HG02970 (cell line): ENCODE measurements at regions not wholly inside any gene's neighbourhood (a gene's known extent, or its start where the extent isn't known, plus 50 kb on each side); places are given as distances from the start of the nearest gene placed in this dataset.
"Not testable (repeated sequence)": the region's sequence is repeated elsewhere in the genome, so short reads cannot be mapped to it uniquely, and the experiment has no call there.

Experiments
- ATAC-seq: cut with Tn5 transposase; IDR thresholded peaks from one replicate; pipeline ENCODE4 v1.9.1; 2021; ENCODE audit warnings: mild to moderate bottlenecking, moderate library complexity, moderate number of reproducible peaks; ENCODE audit not compliant: unreplicated experiment, low FRiP score

DNA sequence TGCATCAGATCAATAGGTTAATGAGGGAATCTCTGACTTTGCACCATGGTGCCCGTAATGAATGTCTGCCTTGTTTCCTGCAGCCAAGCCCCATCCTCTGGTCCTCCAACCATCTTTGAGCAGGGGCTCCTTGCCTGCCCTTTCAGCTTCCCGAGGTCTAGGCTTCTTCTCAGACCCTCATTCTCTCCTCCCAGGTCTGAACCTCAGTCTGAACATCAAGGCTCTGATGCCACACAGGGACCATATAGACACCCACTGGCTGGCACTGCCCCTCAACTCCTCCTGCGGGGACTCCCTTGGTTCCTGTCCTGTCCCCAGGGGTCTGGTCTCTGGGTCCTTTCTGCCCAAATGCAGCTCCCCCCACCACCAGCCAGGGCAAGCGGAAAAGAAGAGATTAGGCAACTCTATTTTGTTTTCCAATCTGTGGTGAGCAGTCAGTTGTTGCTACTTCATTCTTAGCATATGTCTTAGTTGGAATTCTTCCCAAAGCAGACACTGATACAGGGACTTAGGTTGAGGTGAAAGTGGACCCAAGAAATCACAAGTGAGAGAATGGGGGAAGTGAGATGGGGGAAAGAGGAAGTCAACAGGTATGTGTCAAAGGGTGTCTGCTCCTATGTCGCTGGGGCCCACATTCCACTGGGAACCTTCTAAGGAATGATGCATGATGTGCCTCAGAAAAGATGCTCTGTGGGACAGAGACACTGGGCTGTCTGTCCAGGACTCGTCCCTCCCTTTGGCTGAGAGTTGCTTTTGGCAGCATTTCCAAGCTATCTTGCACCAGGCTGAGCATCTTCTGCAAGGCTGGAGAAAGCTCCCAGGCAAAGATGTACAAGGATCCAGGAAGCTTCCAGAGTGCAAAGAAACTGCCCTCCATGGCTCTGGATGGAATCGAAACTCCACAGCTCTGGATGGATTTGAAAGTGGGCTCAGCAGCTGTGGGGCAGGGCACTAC lies 1096.5 kb upstream of the TMEM132C start:
- ATAC-seq = no peak

DNA sequence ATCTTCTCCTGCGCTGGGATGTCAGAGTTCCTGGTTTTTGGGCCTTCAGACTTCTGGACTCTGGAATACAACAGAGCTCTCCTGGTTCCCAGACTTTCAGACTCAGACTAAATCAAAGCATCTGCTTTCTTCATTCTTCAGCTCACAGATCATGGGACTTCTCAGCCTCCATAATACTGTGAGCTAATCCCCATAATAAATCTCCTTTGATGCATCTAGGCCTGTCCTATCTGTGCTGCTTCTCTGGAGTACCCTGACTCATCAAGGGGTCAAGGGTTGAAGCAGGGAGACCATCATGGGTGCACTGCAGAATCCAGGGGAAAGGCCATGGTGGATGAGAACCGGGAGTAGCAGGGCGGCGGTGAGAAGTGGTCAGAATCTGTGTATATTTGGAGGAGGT lies 1094.1 kb upstream of the TMEM132C start:
- ATAC-seq = no peak

DNA sequence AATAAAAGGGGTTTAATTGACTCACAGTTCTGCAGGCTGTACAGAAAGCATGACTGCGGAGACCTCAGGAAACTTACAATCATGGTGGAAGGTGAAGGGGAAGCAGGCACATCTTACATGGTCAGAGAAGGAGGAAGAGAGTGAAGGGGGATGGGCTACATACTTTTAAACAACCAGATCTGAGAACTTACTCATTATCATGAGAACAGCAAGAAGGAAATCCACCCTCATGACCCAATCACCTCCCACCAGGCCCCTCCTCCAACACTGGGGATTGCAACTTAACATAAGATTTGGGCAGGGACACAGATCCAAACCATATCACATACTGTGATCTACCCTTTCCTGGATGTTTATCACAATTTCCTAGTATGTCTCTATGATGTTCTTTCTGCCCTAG lies 1093.0 kb upstream of the TMEM132C start:
- not testable (repeated sequence) for ATAC-seq

DNA sequence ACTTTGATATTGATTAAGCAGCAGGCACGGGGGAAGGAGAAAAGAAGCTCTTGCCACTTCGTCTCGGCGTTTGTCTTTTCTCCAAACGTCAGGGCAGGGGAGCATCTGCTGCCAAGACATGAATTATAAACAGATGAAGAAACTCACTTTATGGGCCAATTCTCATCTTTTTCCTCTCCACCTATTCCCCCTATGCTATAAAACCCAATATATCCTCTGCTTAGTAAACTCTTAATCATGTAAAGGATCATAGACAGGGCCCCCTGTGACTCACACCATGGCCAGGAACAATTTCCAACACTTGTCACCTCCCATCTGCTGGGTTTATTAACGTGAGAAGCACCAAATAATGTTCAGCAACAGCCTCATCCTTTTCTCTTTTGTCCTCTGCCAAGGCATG lies 1092.1 kb upstream of the TMEM132C start:
- no peak for ATAC-seq

DNA sequence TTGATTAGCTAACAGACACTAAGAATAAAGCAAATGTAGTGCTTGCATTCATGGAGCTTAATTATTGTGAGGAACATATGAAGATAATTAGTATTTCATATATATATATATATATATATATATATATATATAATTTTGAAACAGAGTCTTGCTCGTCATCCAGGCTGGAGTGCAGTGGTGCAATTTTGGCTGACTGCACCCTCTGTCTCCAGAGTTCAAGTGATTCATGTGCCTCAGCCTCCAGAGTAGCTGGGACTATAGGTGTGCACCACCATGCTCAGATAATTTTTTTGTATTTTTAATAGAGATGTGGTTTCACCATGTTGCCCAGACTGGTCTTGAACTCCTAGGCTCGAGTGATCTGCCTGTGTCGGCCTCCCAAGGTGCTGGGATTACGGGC lies 1091.6 kb upstream of the TMEM132C start:
- ATAC-seq = no peak

DNA sequence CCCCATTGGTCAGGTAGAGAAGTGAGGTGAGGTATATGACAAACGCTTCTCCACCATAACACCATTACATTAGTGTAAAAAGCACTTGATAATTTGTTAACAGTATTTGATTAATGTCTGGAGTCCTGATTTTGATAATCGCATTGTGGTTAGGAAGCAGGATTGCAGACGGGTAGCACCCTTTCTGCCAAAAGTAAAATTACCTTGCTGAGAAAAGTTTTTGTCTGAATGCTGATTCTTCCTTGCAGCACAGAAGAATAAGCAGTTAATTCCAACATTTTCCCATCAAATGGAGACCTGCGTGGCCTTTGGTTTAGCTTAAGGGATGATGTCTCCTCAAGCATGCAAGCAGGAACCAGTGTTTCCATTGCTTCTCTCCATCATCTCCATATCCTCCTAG lies 1090.2 kb upstream of the TMEM132C start:
- ATAC-seq = no peak

DNA sequence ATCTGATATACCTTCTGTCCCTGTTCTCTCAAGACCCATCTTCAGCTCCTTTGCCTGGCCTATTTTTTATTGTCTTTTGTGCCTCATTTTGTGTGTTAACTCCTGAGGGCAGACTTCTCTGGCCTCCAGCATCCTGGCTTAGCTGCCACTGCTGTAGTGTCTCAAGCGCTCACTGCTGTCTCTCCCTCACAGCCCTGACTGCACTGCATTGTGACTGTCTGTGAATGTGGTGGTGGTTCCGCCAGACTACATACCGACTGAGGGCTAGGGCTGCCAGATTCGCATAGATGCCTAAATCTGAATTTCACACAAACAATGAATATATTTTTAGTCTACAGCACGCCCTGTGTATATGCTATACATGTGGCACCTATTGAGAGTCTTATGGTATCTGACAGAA lies 1088.9 kb upstream of the TMEM132C start:
- ATAC-seq = no peak

DNA sequence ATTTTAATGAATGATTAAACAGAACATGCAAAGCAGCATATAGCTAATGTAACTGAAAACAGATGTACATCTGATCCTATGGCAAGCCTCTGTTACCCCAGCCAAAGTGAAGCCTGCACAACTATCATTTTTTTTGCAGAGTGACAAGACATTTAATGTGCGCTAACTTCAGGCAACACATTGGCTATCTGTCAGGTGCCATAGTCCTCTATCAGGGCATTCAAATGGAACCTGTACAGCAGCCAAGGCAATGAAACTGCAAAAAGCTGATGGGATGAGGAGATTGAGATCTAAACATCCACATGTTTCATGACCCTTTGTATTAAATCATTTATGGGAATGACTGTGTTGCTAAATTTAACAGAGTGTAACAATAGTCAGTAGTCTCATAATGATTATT lies 1088.5 kb upstream of the TMEM132C start:
- ATAC-seq = no peak

DNA sequence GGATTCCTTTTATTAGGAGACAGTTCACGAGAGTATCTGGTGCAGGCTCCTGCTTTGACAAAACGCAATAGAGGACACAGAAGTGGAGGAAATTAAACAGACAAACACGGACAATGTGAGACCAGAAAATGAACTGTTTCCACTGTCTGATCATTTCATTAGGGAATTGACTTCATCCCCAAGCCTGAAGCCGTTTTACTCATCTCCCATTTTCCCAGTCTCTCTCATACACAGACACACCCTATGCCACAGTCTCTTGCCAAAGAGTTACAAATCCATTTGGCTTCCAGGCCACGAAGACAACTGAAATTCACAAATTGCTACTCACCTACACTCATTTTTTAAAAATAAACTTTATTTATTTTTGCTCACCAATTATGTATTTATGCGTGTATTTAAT lies 1087.8 kb upstream of the TMEM132C start:
- ATAC-seq = no peak

DNA sequence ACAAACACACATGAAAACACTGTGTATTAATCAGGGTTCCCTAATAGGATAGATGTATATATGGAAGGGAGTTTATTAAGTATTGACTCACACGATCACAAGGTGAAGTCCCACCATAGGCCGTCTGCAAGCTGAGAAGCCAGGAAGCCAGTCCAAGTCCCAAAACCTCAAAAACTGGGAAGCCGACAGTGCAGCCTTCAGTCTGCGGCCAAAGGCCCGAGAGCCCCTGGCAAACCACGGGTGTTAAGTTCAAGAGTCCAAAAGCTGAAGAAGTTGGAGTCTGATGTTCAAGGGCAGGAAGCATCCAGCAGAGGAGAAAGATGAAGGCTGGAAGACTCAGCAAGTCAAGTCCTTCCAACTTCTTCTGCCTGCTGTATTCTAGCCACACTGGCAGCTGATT lies 1085.0 kb upstream of the TMEM132C start:
- no peak for ATAC-seq

DNA sequence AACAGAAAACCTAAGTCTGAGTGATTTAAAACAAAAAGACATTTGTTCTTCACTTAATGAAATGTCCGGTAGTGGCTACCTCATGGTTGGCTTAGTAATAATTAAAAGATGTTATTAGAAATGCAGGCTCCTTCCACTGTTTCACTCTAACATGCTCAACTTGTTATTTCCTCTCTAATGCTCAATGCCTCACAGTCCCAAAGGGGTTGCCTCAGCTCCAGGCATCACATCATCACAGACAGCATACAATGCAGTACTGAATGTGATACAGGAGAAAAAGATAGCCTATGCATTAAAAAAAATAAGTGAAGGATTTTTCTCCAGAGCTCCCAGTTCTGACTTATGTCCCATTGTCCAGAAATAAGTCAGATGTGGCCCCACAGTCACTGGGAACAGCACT lies 1077.0 kb upstream of the TMEM132C start:
- no peak for ATAC-seq

DNA sequence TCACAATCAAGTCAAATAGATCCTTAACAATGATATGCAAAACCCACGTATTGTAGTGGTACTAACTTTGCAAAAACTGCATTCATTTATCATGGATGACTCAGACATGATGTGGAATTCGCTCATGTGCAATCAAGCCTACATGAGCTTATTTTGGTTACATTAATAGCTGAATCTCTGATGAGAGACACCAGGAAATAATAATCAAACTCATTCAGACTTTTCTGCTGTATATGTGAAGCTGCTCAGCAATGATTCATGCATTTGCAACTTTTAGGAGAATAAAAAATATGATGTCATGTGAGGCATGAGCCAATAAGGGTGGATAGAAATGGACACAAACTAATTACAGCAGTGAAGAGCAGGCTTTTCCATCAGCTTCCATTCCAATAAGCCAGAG lies 1075.8 kb upstream of the TMEM132C start:
- no peak for ATAC-seq

DNA sequence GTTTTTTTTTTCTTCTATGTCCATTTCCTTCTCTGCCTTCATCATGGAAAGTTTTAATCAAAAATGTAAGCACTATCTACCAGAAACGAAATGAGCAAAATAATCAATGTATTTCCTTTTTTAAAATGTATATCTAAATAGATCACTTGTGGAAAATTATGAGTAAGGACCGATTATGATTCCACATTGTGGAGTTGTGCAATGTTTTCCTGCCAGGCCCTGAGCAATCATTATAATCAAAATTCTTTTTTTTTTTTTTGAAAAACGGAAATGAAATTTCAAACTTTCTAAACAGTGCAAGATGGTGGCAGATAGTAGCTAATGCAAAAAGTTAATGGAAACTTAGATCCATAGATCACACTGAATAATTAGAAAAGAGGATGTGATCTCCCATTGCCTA lies 1074.6 kb upstream of the TMEM132C start:
- no peak for ATAC-seq

DNA sequence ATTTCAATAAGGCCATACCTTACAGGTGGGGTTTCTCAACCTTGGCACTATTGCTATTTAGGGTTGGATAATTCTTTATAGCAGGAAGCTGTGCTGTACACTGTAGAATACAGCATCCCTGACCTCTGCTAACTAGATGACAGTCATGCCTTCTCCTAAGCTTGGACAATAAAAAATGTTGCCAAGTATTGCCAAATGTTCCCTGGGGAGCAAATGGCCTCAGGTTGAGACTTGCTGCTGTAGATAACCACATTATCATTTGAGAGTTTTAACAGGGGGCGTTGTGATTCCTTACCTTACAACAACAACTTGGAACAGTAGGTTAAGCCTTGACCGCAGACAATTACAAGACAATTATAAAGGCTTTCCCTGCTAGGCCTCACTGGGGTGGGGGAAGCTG lies 1073.6 kb upstream of the TMEM132C start:
- no peak for ATAC-seq

DNA sequence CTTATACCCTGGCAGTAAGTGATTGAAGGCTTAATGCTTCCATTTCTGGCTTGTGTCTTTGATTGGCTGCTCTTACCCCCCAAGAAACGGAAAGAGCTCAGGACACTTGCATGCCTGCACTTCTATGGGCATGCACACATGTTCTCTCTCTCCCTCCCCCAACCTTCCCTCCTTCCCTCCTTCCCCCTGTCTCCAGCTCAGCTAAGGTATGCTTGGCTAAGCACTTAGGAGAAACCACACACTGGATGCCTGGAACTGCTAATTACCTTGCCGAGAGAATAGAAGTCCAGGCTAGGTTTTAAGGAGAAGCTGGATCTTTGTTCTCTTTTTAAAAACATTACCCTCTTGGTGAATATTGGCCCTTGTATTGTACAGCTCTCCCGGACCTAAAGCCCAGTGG lies 1072.8 kb upstream of the TMEM132C start:
- ATAC-seq = no peak

DNA sequence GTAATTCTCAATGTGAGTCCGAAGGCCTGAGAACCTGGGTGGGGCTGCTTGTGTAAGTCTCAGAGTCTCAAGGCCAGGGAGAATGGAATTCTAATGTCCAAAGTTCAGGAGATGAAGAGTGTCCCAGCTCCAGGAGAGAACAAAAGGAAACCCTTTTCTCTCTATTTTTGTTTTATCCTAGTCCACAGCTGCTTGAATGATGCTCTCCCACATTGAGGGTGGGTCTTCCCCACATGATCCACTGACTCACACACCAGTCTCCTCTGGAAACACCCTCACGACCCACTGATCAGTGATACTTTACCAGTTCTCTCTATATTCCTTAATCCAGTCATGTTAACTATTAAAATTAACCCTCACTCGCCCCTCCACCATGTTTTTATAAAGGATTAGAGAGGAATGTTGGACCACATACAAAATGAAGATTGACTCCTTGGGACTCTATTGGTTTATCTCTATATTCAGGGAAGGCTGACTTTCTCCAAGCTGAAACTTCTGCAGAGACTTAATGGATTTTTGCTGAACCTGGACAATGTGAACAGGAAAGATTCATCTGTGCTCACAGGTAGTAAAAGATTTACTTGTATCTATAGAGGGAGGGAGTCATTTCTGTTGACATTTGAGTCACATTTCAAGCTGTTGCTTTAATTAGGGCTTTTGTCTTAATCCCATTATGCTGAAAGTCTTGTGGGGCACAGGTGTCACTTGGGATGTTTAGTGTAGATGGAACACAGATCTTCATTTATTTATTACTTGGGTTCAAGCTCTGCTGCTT lies 1061.0 kb upstream of the TMEM132C start:
- no peak for ATAC-seq

DNA sequence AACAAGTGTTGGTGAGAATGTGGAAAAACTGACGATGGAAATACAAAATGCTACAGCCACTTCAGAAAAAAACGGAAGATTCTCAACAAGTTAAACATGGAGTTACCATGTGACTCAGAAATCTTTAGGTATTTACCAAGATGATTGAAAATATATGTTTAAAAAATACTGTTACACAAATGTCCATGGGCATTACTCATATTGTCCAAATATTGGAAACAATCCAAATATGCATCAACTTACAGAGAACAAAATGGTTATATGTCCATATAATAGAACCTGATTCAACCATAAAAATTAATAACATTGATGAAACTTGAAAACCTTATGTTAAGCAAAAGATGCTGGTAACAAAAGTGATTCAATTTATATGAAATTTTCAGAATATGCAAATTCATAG lies 1057.7 kb upstream of the TMEM132C start:
- no peak for ATAC-seq

DNA sequence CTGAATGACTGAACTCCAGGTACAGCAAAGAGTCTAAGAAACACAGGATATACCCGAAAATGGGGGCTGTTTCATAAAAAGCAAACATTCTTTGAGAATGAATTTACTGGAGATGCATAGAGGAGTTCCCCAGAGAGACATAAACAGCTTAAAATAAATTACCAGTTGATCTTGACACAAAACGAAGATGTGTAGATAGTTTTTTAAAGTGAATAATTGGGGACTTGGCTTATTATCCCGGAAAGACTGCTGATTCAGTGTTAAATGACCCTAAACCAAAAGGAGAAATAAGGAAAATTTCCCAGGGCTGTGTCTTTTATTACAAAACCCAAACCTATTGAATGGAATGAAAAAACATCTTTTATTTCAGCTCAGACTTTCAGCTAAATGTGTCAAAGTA lies 1052.8 kb upstream of the TMEM132C start:
- no peak for ATAC-seq

DNA sequence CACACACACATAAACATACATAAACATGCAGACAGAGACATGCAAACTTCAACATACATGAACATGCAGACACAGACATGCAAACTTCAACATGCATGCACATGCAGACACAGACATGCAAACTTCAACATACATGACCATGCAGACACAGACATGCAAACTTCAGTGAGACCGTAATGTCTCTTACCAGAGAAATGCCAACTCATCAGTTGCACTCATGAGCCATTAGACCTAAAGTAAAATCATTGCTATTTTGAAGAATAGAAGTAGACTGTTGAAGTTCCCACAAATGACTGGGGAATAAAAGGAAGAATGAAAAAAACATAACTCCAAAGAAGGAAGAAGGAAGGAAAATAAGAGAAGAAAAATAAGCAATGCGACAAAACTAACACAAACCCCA lies 1044.0 kb upstream of the TMEM132C start:
- ATAC-seq = no peak

DNA sequence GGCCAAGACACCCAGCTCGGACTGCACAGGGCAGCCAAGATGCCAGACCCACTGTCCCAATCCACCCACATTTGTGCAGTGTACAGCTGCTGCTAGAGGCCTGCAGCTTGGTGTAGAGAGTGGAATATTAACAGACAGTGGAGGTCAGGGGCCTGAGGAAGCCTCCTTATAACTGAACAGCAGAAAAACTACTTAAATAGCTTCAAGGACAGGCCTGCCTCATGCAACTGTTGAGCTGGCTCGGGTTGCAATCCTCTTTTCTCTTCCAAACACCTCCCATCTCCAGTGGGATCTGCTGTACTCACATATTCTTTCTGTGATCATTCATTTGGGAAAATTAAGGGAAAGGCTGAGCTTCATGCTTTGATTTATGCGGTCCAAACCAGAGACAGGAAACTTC lies 1043.2 kb upstream of the TMEM132C start:
- no peak for ATAC-seq

DNA sequence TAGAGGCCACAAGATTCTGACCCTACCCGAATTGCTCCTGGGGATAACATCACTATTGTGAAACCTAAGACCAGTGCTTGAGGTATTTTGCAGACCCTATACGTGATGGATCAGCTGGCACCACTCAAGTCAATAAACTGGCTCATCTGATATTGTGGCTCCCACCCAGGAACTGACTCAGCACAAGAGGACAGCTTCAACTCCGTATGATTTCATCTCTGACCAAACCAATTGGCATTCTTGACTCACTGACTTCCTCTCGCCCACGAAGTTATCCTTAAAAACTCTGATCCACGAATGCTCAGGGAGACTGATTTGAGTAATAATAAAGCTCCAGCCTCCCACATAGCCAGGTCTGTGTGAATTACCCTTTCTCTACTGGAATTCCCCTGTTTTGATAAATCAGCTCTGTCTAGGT lies 1036.1 kb upstream of the TMEM132C start:
- ATAC-seq = no peak

DNA sequence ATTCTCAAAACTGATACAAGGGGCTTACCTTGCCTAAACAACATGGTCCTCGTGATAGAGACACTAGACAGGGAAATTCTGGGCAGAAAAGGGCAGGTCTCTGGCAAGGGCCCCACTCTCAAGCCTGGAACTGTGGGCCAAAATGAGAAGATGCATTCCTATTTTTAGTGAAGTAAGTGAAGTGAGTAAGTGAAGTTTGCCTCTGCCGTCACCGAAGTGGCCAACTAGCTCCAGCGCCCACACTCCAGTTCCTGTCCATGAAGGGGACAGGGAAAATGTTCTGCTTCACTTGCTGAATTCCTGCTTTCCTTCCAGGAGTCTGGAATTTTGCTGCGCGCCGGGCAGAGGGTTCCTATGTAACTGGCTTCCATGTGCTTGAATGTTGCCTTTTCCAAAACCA lies 1035.6 kb upstream of the TMEM132C start:
- ATAC-seq = no peak
